Left lobe of liver (tissue), 2 donors: ENCODE measurements at regions not wholly inside any gene's neighbourhood (a gene's known extent, or its start where the extent isn't known, plus 50 kb on each side); places are given as distances from the start of the nearest gene placed in this dataset.

Experiments
- ATAC-seq: fragments of 200-7000 bp; cut with Tn5 transposase; one replicate; pipeline ENCODE4 v1.9.1; 2020; ENCODE audit warnings: mild to moderate bottlenecking, moderate library complexity
- DNase-seq: peaks from one replicate; pipeline ENCODE4 v3.0.0-alpha.2; 2020; ENCODE audit warnings: low spot score
- donor health status: DM: no; HTN: no; CAD: no; lungs with moderate emphysema.
- donor health status: DM: no; HTN: yes; CAD: no.

- no peak for DNase-seq
- no peak for ATAC-seq
These were observed 63.5 kb upstream of the ROR1 start for GRCh38 chr1:63710308-63710707.

GRCh38 chr1:63710761-63711380, 62.9 kb upstream of the ROR1 start:
- DNase-seq (no peak), ATAC-seq (no peak)

GRCh38 chr1:63713041-63713440, 60.8 kb upstream of the ROR1 start:
- DNase-seq = no peak
- ATAC-seq = no peak

- DNase-seq = no peak
- no peak for ATAC-seq
These were observed 60.0 kb upstream of the ROR1 start for GRCh38 chr1:63713627-63714481.

GRCh38 chr1:63714482-63714760, 59.4 kb upstream of the ROR1 start:
- no peak for DNase-seq
- ATAC-seq = no peak

GRCh38 chr1:63717511-63718065, 56.2 kb upstream of the ROR1 start:
- ATAC-seq (no peak), DNase-seq (no peak)

- DNase-seq (no peak), ATAC-seq (peak; percentile 59)
These were observed 55.3 kb upstream of the ROR1 start for GRCh38 chr1:63718541-63718970.

- DNase-seq (no peak), ATAC-seq (no peak)
These were observed 52.2 kb upstream of the ROR1 start for GRCh38 chr1:63721531-63722189.

GRCh38 chr1:63723602-63724001, 50.2 kb upstream of the ROR1 start:
- ATAC-seq (peak; percentile 45), DNase-seq (no peak)
